ENCODE measurements at regions not wholly inside any gene's neighbourhood (a gene's known extent, or its start where the extent isn't known, plus 50 kb on each side); places are given as distances from the start of the nearest gene placed in this dataset.

DNA sequence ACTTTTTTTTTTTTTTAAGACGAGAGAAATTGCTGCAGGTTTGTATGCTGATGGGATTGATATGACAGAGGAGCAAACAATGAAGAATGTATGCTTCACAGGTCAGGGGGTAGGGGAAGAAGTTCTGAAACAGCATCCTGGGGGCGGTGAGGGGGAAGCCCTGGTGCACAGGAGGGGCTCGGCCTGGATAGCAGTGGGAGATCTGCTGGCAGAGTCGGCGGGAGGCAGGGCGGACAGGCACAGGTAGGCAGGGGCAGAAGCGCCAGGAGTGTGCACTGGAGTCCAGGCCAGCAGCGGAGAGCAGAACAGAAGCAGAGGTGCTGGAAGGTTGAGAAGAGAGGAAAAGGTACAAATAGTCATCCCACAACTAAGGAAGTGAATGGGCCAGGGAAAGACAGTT is 175.4 kb downstream of the SNX10 start:
- no peak for ATAC-seq
- no peak for DNase-seq
- Mint-ChIP-seq H3K27me3 (peaks cover 23% of the 10 kb centered on the region), H3K36me3 (ENCODE audit: low read depth) (peaks cover 2% of the 10 kb centered on the region), H3K27ac (no peak overlapping the region), H3K4me3 (no peak overlapping the region), H3K4me1 (peaks cover 3% of the 10 kb centered on the region)
- no peaks in the 10 kb centered on the region for H3K9me3 ChIP-seq (ENCODE audit: control insufficient read depth, low read length, poor library complexity, severe bottlenecking)

DNA sequence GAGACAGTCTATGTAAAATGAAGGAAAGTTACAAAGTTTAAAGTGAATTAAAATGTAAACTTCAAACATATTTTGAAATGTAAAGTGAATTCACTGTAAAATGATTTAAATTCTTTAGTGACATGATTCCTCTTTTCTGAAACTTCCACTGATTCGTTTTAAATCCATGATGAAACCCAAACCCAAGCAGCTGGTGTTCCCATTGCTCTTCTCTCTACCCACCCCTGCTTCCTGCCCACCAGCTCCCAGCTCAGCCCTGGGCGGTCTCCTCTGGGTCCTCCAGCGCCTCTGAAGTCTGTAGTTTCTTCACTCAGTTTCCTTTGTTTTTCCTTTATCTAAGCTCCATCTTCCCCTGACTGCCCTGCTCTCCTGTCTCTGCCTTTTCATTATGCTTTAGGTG is 175.9 kb downstream of the SNX10 start:
- peaks cover 3% of the 10 kb centered on the region for H3K4me1 Mint-ChIP-seq
- peaks cover 2% of the 10 kb centered on the region for H3K36me3 Mint-ChIP-seq (ENCODE audit: low read depth)
- DNase-seq = no peak
- H3K4me3 Mint-ChIP-seq = no peak overlapping the region
- no peak overlapping the region for H3K27ac Mint-ChIP-seq
- ATAC-seq = no peak
- H3K27me3 Mint-ChIP-seq = peaks cover 25% of the 10 kb centered on the region
- no peaks in the 10 kb centered on the region for H3K9me3 ChIP-seq (ENCODE audit: control insufficient read depth, low read length, poor library complexity, severe bottlenecking)

DNA sequence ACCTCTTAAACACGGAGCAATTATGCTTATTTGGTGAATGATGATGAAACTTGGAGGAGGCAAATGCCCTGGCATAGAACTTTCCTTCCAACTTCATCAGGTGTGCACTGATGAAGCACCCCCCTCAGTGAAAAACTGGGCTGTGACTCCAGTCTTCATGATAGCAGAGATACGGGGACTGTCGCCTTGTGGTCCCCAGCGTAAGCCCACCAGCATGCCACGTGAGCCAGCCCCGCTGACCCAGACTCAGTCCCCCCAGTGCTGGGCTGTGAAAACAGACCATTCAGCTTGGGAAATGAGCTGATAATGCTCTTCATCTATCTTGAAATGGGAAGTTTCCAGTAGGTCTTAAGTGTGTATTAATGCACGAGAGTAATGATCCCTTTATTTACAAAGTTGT is 177.0 kb downstream of the SNX10 start:
- no peak for ATAC-seq
- Mint-ChIP-seq H3K27ac (no peak overlapping the region), H3K27me3 (peaks cover 32% of the 10 kb centered on the region), H3K4me3 (no peak overlapping the region), H3K4me1 (peaks cover 3% of the 10 kb centered on the region), H3K36me3 (ENCODE audit: low read depth) (peaks cover 2% of the 10 kb centered on the region)
- no peak for DNase-seq
- no peaks in the 10 kb centered on the region for H3K9me3 ChIP-seq (ENCODE audit: control insufficient read depth, low read length, poor library complexity, severe bottlenecking)

DNA sequence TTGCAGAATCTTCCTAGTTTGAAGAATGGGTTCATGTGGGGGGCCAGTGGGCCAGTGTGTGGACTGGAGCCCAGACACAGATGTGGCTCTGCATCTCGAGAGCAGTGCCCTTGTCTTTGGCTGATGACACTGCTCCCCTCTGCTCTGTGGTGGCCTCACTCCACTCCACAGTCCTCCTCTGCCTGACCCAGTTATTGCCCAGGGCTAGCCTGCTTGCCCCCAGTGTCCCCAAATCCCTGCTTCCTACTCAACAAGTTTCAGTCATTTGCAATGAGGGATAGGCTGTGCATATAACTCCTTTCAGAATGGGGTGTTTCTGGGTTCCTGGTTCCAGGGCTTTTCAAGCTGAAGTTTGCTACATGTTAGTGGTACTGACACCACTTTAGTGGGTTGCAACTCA is 177.5 kb downstream of the SNX10 start:
- H3K27me3 Mint-ChIP-seq = peaks cover 36% of the 10 kb centered on the region
- no peak for DNase-seq
- no peak for ATAC-seq
- H3K27ac Mint-ChIP-seq = no peak overlapping the region
- H3K4me3 Mint-ChIP-seq = no peak overlapping the region
- H3K4me1 Mint-ChIP-seq = peaks cover 3% of the 10 kb centered on the region
- H3K9me3 ChIP-seq (ENCODE audit: control insufficient read depth, low read length, poor library complexity, severe bottlenecking) = no peaks in the 10 kb centered on the region
- peaks cover 2% of the 10 kb centered on the region for H3K36me3 Mint-ChIP-seq (ENCODE audit: low read depth)

DNA sequence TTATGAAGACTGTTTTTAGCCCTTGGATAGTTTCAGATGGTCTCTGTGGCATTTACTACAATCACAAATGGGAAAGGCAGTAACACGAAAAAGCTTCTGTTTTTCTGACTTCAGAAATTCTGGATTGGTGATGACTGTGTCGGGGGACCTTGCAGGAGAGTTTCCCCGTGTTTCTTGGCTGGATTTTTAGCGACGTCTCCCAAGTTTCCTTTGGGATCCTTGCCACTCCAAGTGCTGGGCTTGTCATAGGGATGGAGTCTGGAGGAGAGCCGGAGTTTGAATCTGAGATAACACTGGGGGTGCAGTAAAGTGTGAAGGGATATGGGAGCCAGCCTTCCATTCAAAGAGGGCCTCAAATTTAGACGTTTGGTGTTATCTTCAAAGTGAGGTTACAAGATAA is 179.0 kb downstream of the SNX10 start:
- no peaks in the 10 kb centered on the region for H3K9me3 ChIP-seq (ENCODE audit: control insufficient read depth, low read length, poor library complexity, severe bottlenecking)
- Mint-ChIP-seq H3K4me3 (no peak overlapping the region), H3K27me3 (peaks cover 43% of the 10 kb centered on the region), H3K4me1 (peaks cover 3% of the 10 kb centered on the region), H3K27ac (no peak overlapping the region), H3K36me3 (ENCODE audit: low read depth) (peaks cover 2% of the 10 kb centered on the region)
- DNase-seq (no peak), ATAC-seq (no peak)

DNA sequence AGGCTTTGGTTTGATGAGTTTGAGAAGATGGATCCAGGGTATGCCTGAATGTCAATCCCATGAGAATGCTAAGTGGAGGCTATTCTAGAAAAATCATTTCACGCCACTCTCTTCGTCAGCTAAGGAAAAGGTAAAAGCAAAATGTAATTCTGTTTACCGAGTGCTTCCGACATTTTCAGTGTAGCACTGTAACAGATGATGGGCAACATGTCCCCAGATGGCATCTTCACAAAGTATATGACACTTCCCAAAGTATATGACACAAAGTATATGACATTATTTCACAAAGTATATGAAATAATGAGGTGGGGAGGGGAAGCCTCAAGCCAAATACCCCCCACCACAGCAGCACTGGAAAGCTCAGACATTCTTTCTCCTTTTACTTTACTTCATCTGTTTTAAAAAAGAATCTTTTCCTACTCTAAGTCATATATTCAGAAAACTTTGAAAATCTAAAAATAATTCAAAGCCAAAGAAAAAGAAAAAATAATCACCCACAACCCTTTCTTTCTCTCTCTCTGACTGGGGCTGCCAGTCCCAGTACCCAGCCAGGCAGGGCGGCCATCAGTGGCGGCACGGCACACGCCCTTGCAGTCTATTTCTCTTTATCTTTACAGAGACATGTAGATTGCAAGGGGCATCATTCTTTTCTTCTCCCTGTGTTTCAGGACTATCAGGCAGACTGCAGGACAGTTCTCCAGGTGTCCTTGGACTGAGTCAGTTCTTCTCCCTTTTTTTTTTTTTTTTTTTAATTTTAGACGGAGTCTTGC is 179.8 kb downstream of the SNX10 start:
- no peak for DNase-seq
- H3K27ac Mint-ChIP-seq = no peak overlapping the region
- peaks cover 5% of the 10 kb centered on the region for H3K4me1 Mint-ChIP-seq
- no peak overlapping the region for H3K4me3 Mint-ChIP-seq
- peaks cover 50% of the 10 kb centered on the region for H3K27me3 Mint-ChIP-seq
- no peaks in the 10 kb centered on the region for H3K9me3 ChIP-seq (ENCODE audit: control insufficient read depth, low read length, poor library complexity, severe bottlenecking)
- ATAC-seq = no peak
- peaks cover 5% of the 10 kb centered on the region for H3K36me3 Mint-ChIP-seq (ENCODE audit: low read depth)

DNA sequence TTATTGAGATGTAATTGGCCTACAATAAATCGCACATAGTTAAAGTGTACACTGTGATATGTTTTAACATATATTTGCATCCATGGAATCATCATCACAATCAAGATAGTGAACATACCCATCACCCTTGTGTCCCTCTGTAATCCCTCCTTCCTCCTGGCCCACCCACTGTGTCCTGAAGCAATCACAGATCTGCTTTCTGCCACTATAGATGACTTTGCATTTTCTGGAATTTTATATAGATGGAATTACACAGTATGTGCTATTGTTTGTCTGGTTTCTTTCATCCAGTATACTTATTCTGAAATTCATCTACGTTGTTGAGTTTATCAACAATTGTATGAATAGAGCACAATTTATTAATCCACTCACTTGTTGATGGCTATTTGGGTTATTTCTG is 181.3 kb downstream of the SNX10 start:
- H3K4me3 Mint-ChIP-seq = no peak overlapping the region

DNA sequence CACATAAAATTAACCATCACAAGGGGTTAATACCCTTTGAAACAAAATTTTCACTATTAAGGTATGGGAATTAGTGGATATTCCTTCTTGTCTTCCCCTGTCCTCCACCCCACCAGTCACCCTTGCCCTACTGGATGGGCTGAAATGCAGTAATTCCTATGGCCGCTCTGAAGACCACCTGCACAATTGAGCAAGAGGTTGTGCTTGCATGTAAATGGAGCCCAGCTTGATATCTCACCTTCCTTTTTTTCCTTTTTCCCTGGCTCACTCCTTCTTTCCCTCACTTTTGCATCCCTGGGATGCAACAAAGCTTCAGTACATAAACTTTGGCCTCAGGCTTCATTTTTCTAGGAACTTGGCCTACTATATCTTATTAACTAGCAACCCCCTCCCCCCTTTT is 184.6 kb downstream of the SNX10 start:
- DNase-seq (no peak), ATAC-seq (no peak)
- no peak overlapping the region for H3K27ac Mint-ChIP-seq
- H3K9me3 ChIP-seq (ENCODE audit: control insufficient read depth, low read length, poor library complexity, severe bottlenecking) = no peaks in the 10 kb centered on the region
- H3K4me1 Mint-ChIP-seq = peaks cover 4% of the 10 kb centered on the region
- H3K36me3 Mint-ChIP-seq (ENCODE audit: low read depth) = peaks cover 3% of the 10 kb centered on the region
- H3K27me3 Mint-ChIP-seq = peaks cover 59% of the 10 kb centered on the region
- H3K4me3 Mint-ChIP-seq = no peak overlapping the region

More for the DNA sequence above, 181.3 kb downstream of the SNX10 start:
- no peak for ATAC-seq
- Mint-ChIP-seq H3K36me3 (ENCODE audit: low read depth) (peaks cover 5% of the 10 kb centered on the region), H3K4me1 (peaks cover 5% of the 10 kb centered on the region), H3K27ac (no peak overlapping the region), H3K27me3 (peaks cover 59% of the 10 kb centered on the region)
- no peak for DNase-seq
- H3K9me3 ChIP-seq (ENCODE audit: control insufficient read depth, low read length, poor library complexity, severe bottlenecking) = no peaks in the 10 kb centered on the region

DNA sequence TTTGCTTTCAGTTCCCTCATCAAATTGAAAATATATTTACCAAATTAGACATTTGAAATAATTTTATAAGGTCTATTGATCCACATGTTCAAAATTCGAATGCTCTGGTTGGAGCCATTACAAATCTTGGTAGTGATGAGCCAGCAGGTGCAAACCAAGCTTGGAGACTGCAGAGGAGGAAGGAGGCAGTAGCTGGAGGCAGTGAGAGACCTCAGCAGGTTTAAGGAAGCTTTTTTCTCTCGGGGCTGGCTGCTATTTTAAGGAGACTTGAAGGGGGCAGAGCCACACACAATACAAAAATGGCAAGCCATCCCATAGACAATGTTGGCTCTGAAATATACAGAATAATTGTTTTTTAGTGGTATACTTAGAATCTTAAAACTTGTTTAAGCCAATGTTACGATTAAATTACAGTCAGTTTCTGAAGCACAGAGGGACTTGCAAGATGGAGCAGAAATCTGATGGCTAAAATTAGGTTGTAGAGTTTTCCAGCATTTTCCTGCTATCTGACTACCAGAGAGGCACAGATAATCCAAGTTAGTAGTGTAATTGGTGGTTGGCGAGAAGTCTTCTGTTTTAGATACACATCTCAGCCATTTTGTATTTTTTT is 185.8 kb downstream of the SNX10 start:
- Mint-ChIP-seq H3K4me1 (peaks cover 4% of the 10 kb centered on the region), H3K27me3 (peaks cover 60% of the 10 kb centered on the region)

DNA sequence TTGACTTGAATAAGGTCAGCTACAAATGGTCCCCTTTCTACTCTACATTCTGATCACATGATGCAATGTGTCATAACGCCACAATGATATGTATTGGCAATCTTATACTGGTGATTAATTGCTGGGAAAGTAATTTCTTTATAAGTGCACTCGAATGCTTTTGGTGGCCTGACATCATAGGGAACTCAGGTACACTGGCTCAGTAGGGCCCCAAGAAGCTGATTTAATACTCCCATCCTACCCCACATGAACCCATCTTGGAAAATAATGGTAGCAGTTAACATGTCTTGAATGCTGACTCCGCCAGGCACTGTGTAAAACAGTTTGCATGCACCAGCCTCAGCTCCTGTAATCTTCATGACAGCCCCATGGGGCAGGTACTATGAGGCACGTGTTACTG is 186.9 kb downstream of the SNX10 start:
- H3K27me3 Mint-ChIP-seq = peaks cover 61% of the 10 kb centered on the region
- no peaks in the 10 kb centered on the region for H3K9me3 ChIP-seq (ENCODE audit: control insufficient read depth, low read length, poor library complexity, severe bottlenecking)
- no peak overlapping the region for H3K27ac Mint-ChIP-seq
- DNase-seq (no peak), ATAC-seq (no peak)
- H3K4me3 Mint-ChIP-seq = no peak overlapping the region
- peaks cover 4% of the 10 kb centered on the region for H3K4me1 Mint-ChIP-seq
- peaks cover 3% of the 10 kb centered on the region for H3K36me3 Mint-ChIP-seq (ENCODE audit: low read depth)

More for the DNA sequence above, 185.8 kb downstream of the SNX10 start:
- DNase-seq (no peak), ATAC-seq (no peak)
- no peak overlapping the region for H3K4me3 Mint-ChIP-seq
- no peaks in the 10 kb centered on the region for H3K9me3 ChIP-seq (ENCODE audit: control insufficient read depth, low read length, poor library complexity, severe bottlenecking)
- peaks cover 3% of the 10 kb centered on the region for H3K36me3 Mint-ChIP-seq (ENCODE audit: low read depth)
- H3K27ac Mint-ChIP-seq = no peak overlapping the region

DNA sequence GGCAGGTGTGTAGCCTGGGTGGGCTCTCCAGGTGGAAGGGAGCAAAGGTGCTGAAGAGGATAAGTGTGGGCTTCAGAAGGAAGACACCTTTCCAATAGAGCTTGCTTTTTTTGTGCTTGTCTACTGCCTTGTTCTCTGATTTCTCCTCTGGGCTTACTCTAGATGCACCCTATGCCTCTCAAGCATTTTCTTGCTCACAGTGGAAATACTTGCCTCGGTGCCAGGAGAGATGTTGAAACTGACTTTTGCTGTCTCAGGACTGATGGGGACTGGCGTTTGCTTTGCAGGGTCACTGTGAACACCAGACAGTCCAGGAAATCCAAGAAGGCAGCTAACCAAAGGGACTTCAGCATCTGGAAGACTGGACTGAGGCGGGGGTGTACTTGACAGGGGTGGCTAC is 187.9 kb downstream of the SNX10 start:
- Mint-ChIP-seq H3K4me3 (no peak overlapping the region), H3K27ac (no peak overlapping the region), H3K27me3 (peaks cover 63% of the 10 kb centered on the region), H3K4me1 (peaks cover 4% of the 10 kb centered on the region), H3K36me3 (ENCODE audit: low read depth) (peaks cover 3% of the 10 kb centered on the region)
- H3K9me3 ChIP-seq (ENCODE audit: control insufficient read depth, low read length, poor library complexity, severe bottlenecking) = no peaks in the 10 kb centered on the region
- ATAC-seq (no peak), DNase-seq (no peak)

DNA sequence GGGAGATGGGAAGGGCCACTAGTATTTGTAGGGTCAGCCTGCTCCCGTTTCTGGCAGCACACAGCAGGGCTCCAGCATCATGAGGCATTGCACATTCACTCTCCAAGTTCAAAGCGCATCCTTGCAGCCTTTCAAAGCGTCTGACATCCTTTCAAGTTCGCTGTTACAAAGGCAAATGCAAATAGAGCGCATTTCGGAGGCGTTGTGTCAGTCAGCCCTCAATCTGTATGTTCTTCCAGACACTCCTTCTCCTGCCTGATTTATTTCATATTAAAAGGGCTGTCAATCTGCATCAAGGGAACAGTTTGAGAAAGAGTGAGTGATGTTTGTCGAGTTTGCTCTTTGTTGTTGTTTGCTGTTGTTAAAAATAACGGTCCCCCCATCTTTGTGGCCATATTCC is 188.5 kb downstream of the SNX10 start:
- H3K9me3 ChIP-seq (ENCODE audit: control insufficient read depth, low read length, poor library complexity, severe bottlenecking) = no peaks in the 10 kb centered on the region
- Mint-ChIP-seq H3K27me3 (peaks cover 65% of the 10 kb centered on the region), H3K36me3 (ENCODE audit: low read depth) (peaks cover 3% of the 10 kb centered on the region), H3K4me1 (peaks cover 4% of the 10 kb centered on the region), H3K27ac (no peak overlapping the region), H3K4me3 (no peak overlapping the region)
- ATAC-seq (no peak), DNase-seq (no peak)

DNA sequence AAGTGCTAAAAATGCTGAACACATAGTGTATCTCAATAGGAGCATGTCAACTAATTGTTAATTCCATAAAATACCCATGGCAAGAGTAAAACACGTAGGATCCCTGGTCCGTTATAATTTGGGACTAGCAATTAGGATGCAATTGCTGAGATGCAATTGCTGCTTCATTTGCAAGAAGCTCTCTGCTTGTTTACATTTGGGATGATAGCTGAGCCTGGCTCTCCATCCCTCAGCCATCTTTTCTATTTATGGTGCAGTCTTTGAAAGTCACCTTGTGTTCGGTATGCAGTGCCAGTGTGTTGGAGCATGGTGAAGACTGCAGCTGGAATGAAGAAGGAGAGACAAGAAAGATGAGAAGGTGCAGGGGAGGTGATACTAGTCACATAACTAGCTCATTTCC is 191.3 kb downstream of the SNX10 start:
- H3K27ac Mint-ChIP-seq = no peak overlapping the region
- H3K4me3 Mint-ChIP-seq = no peak overlapping the region
- no peak for ATAC-seq
- no peaks in the 10 kb centered on the region for H3K36me3 Mint-ChIP-seq (ENCODE audit: low read depth)
- no peaks in the 10 kb centered on the region for H3K9me3 ChIP-seq (ENCODE audit: control insufficient read depth, low read length, poor library complexity, severe bottlenecking)
- peaks cover 2% of the 10 kb centered on the region for H3K4me1 Mint-ChIP-seq
- peaks cover 66% of the 10 kb centered on the region for H3K27me3 Mint-ChIP-seq
- DNase-seq = no peak

DNA sequence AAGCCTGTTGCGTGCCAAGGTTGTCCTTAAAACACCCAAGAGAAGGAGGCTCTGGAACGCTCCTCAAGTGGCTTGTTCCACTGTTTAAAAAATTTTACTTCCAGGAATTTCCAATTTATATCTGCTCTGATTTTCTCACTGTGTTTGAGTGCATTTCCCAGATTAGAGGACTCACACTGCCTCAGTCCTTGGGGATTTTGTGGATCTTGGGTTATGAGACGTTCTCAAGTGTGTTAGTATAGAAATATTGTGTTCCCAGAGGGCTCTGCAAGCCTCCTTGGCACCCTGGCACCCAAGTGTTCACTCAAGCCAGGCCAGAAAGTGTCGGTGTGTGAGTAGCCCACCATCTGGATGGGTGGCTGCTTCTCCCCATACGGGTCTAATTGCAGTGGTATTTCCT is 192.2 kb downstream of the SNX10 start:
- Mint-ChIP-seq H3K4me3 (no peak overlapping the region), H3K4me1 (peaks cover 2% of the 10 kb centered on the region), H3K36me3 (ENCODE audit: low read depth) (no peaks in the 10 kb centered on the region), H3K27ac (no peak overlapping the region), H3K27me3 (peaks cover 75% of the 10 kb centered on the region)
- ATAC-seq = no peak
- H3K9me3 ChIP-seq (ENCODE audit: control insufficient read depth, low read length, poor library complexity, severe bottlenecking) = no peaks in the 10 kb centered on the region
- no peak for DNase-seq
